Smooth muscle cell (in vitro differentiated cells): ENCODE measurements at regions not wholly inside any gene's neighbourhood (a gene's known extent, or its start where the extent isn't known, plus 50 kb on each side); places are given as distances from the start of the nearest gene placed in this dataset.
A peak's percentile ranks its signal among the peaks of the same experiment; 100 is the strongest.

ENCODE experiments used
- DNase-seq: peaks from one replicate; lab custom pipeline; 2025; ENCODE audit not compliant: unreplicated experiment; lab: John Stamatoyannopoulos, UW
- H2AFZ ChIP-seq: fragments of 200-600 bp; sonication (generic); 2 replicates; pipeline ENCODE4 v1.6.0; 2016; ENCODE audit warnings: antibody characterized with exemption, low read depth, mild to moderate bottlenecking
- H3F3A ChIP-seq: fragments of 200-600 bp; sonication (generic); 2 replicates; pipeline ENCODE4 v1.6.0; 2017; ENCODE audit warnings: antibody characterized with exemption, low read depth
- H3K27ac ChIP-seq: fragments of 200-600 bp; sonication (generic); 2 replicates; pipeline ENCODE4 v1.5.1; 2016; ENCODE audit warnings: low read depth, mild to moderate bottlenecking
- H3K27me3 ChIP-seq: fragments of 200-600 bp; sonication (generic); 2 replicates; pipeline ENCODE4 v1.6.1; 2016; ENCODE audit warnings: low read depth, mild to moderate bottlenecking
- H3K36me3 ChIP-seq: fragments of 200-600 bp; sonication (generic); 2 replicates; pipeline ENCODE4 v1.5.1; 2016; ENCODE audit warnings: low read depth
- H3K4me1 ChIP-seq: fragments of 200-600 bp; sonication (generic); 2 replicates; pipeline ENCODE4 v1.5.1; 2016; ENCODE audit warnings: low read depth
- H3K4me2 ChIP-seq: fragments of 200-600 bp; sonication (generic); 2 replicates; pipeline ENCODE4 v1.6.0; 2016; ENCODE audit warnings: mild to moderate bottlenecking
- H3K4me3 ChIP-seq: fragments of 200-600 bp; sonication (generic); 2 replicates; pipeline ENCODE4 v1.5.1; 2016; ENCODE audit warnings: mild to moderate bottlenecking
- H3K79me2 ChIP-seq: fragments of 200-600 bp; sonication (generic); 2 replicates; pipeline ENCODE4 v1.6.0; 2016; ENCODE audit warnings: low read depth, mild to moderate bottlenecking
- H3K9ac ChIP-seq: fragments of 200-600 bp; sonication (generic); 2 replicates; pipeline ENCODE4 v1.6.0; 2016; ENCODE audit warnings: low read depth
- H3K9me3 ChIP-seq: fragments of 200-600 bp; sonication (generic); replicated peaks from 2 replicates; pipeline ENCODE4 v1.5.1; 2016; ENCODE audit warnings: low read depth
- H4K20me1 ChIP-seq: fragments of 200-600 bp; sonication (generic); 2 replicates; pipeline ENCODE4 v1.6.0; 2016; ENCODE audit warnings: low read depth
- CTCF ChIP-seq: fragments of 200-600 bp; sonication (generic); IDR thresholded peaks from 2 replicates; pipeline ENCODE4 v1.5.1; 2017; ENCODE audit warnings: borderline replicate concordance, mild to moderate bottlenecking, antibody characterized with exemption; ENCODE audit not compliant: insufficient read depth, poor library complexity, severe bottlenecking
- WGBS: methylation state at CpG from one replicate; pipeline ENCODE4 v1.1.7; 2016; ENCODE audit warnings: low lambda C conversion rate; 5-methylcytosine and 5-hydroxymethylcytosine counted together

GRCh38 chr7:116443646-116444045 is 55.9 kb upstream of the CAV2 start:
- peaks cover 9% of the 10 kb centered on the region for H3K4me1 ChIP-seq

DNA sequence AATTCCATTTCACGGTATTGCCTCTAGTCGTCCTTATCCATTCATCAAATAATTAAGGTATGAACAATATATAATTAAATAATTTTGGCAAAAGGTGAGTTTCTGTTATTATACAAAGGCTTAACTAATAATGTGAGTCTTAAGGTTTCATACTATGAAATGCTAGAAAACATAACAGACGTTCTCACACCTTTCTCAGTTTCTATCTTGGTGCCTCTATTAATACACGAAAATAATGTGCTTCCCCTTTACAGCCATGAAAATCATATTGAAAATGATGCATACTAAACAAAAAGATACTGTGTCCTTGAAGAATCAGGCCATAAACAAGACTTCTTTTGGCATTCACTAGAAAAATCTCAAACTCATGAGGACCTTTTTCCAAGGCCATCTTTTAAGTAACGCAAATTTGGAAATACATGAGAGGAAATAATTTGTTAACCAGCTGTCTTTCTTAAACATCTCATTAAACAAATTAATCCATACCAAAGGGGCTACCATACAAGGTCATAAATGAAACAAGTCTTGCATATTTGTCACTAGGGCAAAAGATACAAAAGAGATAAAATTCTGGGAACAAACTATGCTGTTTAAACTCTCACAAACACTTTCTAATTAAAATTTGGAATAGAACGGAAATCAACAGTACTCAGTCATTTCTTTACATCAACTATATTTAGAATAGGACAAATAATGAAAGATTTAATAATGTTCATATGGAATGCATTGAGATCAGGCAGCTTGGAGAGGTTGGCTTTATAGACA is 53.9 kb upstream of the CAV2 start:
- no peaks in the 10 kb centered on the region for H4K20me1 ChIP-seq
- H3F3A ChIP-seq: no peaks in the 10 kb centered on the region
- H3K4me1 ChIP-seq: peaks cover 9% of the 10 kb centered on the region
- H3K9ac ChIP-seq: no peak overlapping the region
- 82% methylated on average over 6 of the region's 6 CpGs for WGBS
- TF ChIP-seq CTCF: no peak
- H3K27ac ChIP-seq: no peak overlapping the region
- H3K4me2 ChIP-seq: peak overlapping the region; percentile 64
- H3K79me2 ChIP-seq: no peaks in the 10 kb centered on the region
- H3K27me3 ChIP-seq: no peaks in the 10 kb centered on the region
- H3K36me3 ChIP-seq: no peaks in the 10 kb centered on the region
- H3K4me3 ChIP-seq: no peak overlapping the region
- DNase-seq: no peak
- no peaks in the 10 kb centered on the region for H3K9me3 ChIP-seq
- H2AFZ ChIP-seq: peak overlapping the region; percentile 86

More at GRCh38 chr7:116443646-116444045, 55.9 kb upstream of the CAV2 start:
- Histone ChIP-seq H2AFZ (no peak overlapping the region), H3K27ac (peak overlapping the region; percentile 83), H3K9ac (peak overlapping the region; percentile 10), H3K27me3 (no peaks in the 10 kb centered on the region), H3K79me2 (no peaks in the 10 kb centered on the region), H3K4me2 (peak overlapping the region; percentile 63), H3K9me3 (no peaks in the 10 kb centered on the region), H3F3A (no peaks in the 10 kb centered on the region), H3K4me3 (no peak overlapping the region), H3K36me3 (no peaks in the 10 kb centered on the region), H4K20me1 (no peaks in the 10 kb centered on the region)
- no peak for DNase-seq
- WGBS: 96% methylated on average over 3 of the region's 3 CpGs
- no peak for TF ChIP-seq CTCF

DNA sequence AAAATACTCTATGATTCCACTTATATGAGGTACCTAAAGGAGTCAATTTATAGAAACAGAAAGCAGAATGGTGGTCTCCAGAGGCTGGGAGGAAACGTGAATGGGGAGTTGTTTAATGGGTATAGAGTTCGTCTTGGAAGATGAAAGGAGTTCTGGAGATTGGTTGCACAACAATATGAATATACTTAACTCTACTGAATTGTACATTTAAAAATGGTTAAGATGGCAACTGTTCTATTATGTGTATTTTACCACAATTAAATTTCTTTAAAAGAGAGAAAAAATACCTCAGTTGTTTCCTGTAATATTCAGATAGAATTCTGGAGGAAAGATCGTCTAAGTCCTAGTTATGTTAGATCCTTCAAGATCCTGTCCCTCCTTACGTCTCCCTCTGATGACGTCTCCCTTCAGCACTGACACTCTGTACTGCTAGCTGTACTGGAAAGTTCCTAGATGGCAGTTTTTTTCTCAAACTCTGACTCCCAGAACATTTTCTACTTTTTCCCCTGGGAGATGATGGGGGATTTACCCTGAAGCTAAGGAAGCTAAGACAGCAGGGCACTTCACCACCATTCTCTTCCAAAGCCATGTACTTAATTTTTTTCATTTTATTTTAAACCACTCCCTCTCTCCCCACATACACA is 53.2 kb upstream of the CAV2 start:
- Histone ChIP-seq H3K9me3 (no peaks in the 10 kb centered on the region), H3K27me3 (no peaks in the 10 kb centered on the region), H3K79me2 (no peaks in the 10 kb centered on the region), H3K4me2 (peak overlapping the region; percentile 64), H3K4me3 (no peak overlapping the region), H3K36me3 (no peaks in the 10 kb centered on the region), H3K9ac (no peak overlapping the region), H3K27ac (peak overlapping the region; percentile 38), H3F3A (no peaks in the 10 kb centered on the region), H4K20me1 (no peaks in the 10 kb centered on the region), H3K4me1 (peaks cover 9% of the 10 kb centered on the region), H2AFZ (peak overlapping the region; percentile 86)
- DNase-seq: no peak
- WGBS: 47% methylated on average over 5 of the region's 5 CpGs
- no peak for TF ChIP-seq CTCF
